GM23338 (cell line): ENCODE measurements at regions not wholly inside any gene's neighbourhood (a gene's known extent, or its start where the extent isn't known, plus 50 kb on each side); places are given as distances from the start of the nearest gene placed in this dataset.

Experiments used
- ATAC-seq: fragments of 200-7000 bp; cut with Tn5 transposase; 3 replicates; pipeline ENCODE4 v1.9.1; 2020
- DNase-seq: peaks from one replicate; pipeline ENCODE4 v3.0.0-alpha.2; 2015; ENCODE audit warnings: low spot score
- H2AFZ ChIP-seq: fragments of 200-600 bp; sonication (generic); 2 replicates; pipeline ENCODE4 v1.8.0; 2016; ENCODE audit warnings: antibody characterized with exemption, mild to moderate bottlenecking, moderate library complexity
- H3F3A ChIP-seq: fragments of 200-600 bp; sonication (generic); replicated peaks from 2 replicates; pipeline ENCODE4 v1.8.0; 2017; ENCODE audit warnings: antibody characterized with exemption, mixed run types, low read depth
- H3K27ac ChIP-seq: fragments of 200-600 bp; sonication (generic); 2 replicates; pipeline ENCODE4 v1.6.1; 2016; ENCODE audit warnings: low read depth
- H3K27me3 ChIP-seq: fragments of 200-600 bp; sonication (generic); 2 replicates; pipeline ENCODE4 v1.8.0; 2016; ENCODE audit warnings: mild to moderate bottlenecking, mixed run types, moderate library complexity; ENCODE audit not compliant: insufficient read depth
- H3K36me3 ChIP-seq: fragments of 200-600 bp; sonication (generic); 2 replicates; pipeline ENCODE4 v1.8.0; 2016; ENCODE audit warnings: mild to moderate bottlenecking; ENCODE audit not compliant: insufficient read depth
- H3K4me1 ChIP-seq: fragments of 200-600 bp; sonication (generic); 2 replicates; pipeline ENCODE4 v1.8.0; 2016; ENCODE audit warnings: mild to moderate bottlenecking, moderate library complexity; ENCODE audit not compliant: insufficient read depth
- H3K4me2 ChIP-seq: fragments of 200-600 bp; sonication (generic); 2 replicates; pipeline ENCODE4 v1.7.1; 2017; ENCODE audit warnings: mixed run types
- H3K4me3 ChIP-seq: fragments of 200-600 bp; sonication (generic); 2 replicates; pipeline ENCODE4 v1.6.1; 2016; ENCODE audit warnings: mixed run types
- H3K79me2 ChIP-seq: fragments of 200-600 bp; sonication (generic); replicated peaks from 2 replicates; pipeline ENCODE4 v1.8.0; 2017; ENCODE audit warnings: mild to moderate bottlenecking; ENCODE audit not compliant: insufficient read depth
- H3K9me2 ChIP-seq: fragments of 200-600 bp; sonication (generic); 2 replicates; pipeline ENCODE4 v1.8.0; 2017; ENCODE audit not compliant: insufficient read depth
- H4K20me1 ChIP-seq: fragments of 200-600 bp; sonication (generic); replicated peaks from 2 replicates; pipeline ENCODE4 v1.8.0; 2017; ENCODE audit warnings: mild to moderate bottlenecking; ENCODE audit not compliant: insufficient read depth
- H3K27ac Mint-ChIP-seq: 2 replicates; pipeline ENCODE4 v1.8.0; 2020; ENCODE audit warnings: inconsistent platforms, mild to moderate bottlenecking, moderate library complexity, mixed read lengths
- H3K27me3 Mint-ChIP-seq: 3 replicates; pipeline ENCODE4 v1.8.0; 2022; ENCODE audit warnings: low read depth, mild to moderate bottlenecking, moderate library complexity, mixed read lengths, inconsistent platforms; ENCODE audit not compliant: insufficient read depth, poor library complexity
- H3K36me3 Mint-ChIP-seq: 3 replicates; pipeline ENCODE4 v1.8.0; 2021; ENCODE audit warnings: low read depth, mild to moderate bottlenecking, inconsistent platforms, moderate library complexity, mixed read lengths
- H3K4me1 Mint-ChIP-seq: 3 replicates; pipeline ENCODE4 v1.8.0; 2020; ENCODE audit warnings: mild to moderate bottlenecking, inconsistent platforms, mixed read lengths
- H3K4me3 Mint-ChIP-seq: 3 replicates; pipeline ENCODE4 v1.8.0; 2021; ENCODE audit warnings: moderate library complexity, mild to moderate bottlenecking, inconsistent platforms, mixed read lengths
- H3K9me3 Mint-ChIP-seq: 3 replicates; pipeline ENCODE4 v1.8.0; 2020; ENCODE audit warnings: moderate library complexity, mild to moderate bottlenecking, inconsistent platforms, mixed read lengths
- CREB1 ChIP-seq: fragments of 250-450 bp; sonication (Bioruptor Pico); IDR thresholded peaks from 2 replicates; pipeline ENCODE4 v1.5.0; 2020; ENCODE audit warnings: low read depth, mild to moderate bottlenecking, moderate library complexity
- EZH2 ChIP-seq: fragments of 200-600 bp; sonication (generic); IDR thresholded peaks from one replicate; pipeline ENCODE4 v1.8.0; 2017; ENCODE audit warnings: antibody characterized with exemption, mild to moderate bottlenecking, low read depth; ENCODE audit not compliant: unreplicated experiment
- EZH2phosphoT487 ChIP-seq: fragments of 200-600 bp; sonication (generic); IDR thresholded peaks from one replicate; pipeline ENCODE4 v1.8.1; 2018; ENCODE audit warnings: antibody characterized with exemption; ENCODE audit not compliant: unreplicated experiment
- JUNB ChIP-seq: IDR thresholded peaks from one replicate; pipeline ENCODE4 v1.6.1; 2016; ENCODE audit warnings: antibody characterized with exemption; ENCODE audit not compliant: unreplicated experiment
- NANOG ChIP-seq: IDR thresholded peaks from 2 replicates; pipeline ENCODE4 v1.6.1; 2016; ENCODE audit warnings: antibody characterized with exemption, borderline replicate concordance
- POLR2AphosphoS5 ChIP-seq: IDR thresholded peaks from 2 replicates; pipeline ENCODE4 v1.6.1; 2016; ENCODE audit warnings: antibody characterized with exemption, low read depth
- REST ChIP-seq: IDR thresholded peaks from one replicate; pipeline ENCODE4 v1.6.1; 2018; ENCODE audit warnings: antibody characterized with exemption; ENCODE audit not compliant: unreplicated experiment
- STAT1 ChIP-seq: IDR thresholded peaks from one replicate; pipeline ENCODE4 v1.6.1; 2016; ENCODE audit warnings: antibody characterized with exemption; ENCODE audit not compliant: unreplicated experiment
- ZNF114 ChIP-seq: fragments of 250-450 bp; sonication (Bioruptor Pico); IDR thresholded peaks from 2 replicates; pipeline ENCODE4 v1.5.0; 2020; ENCODE audit warnings: mild to moderate bottlenecking, moderate library complexity
- ZNF331 ChIP-seq: fragments of 250-450 bp; sonication (Bioruptor Pico); IDR thresholded peaks from 2 replicates; pipeline ENCODE4 v1.5.0; 2020; ENCODE audit warnings: low read depth, mild to moderate bottlenecking, moderate library complexity
- ZNF462 ChIP-seq: fragments of 250-450 bp; sonication (Bioruptor Pico); IDR thresholded peaks from 2 replicates; pipeline ENCODE4 v1.5.0; 2020; ENCODE audit warnings: mild to moderate bottlenecking, moderate library complexity
- TF ChIP-seq, protein P1 (sequence below), 2 experiments: fragments of 200-600 bp in 1 of 2; sonication (generic) in 1 of 2; conservative IDR thresholded peaks; 2 replicates each; pipeline versions ENCODE4 v1.5.1 to v1.6.1; 2016 to 2017; ENCODE audit warnings: antibody characterized with exemption in 2 of 2, low read depth in 2 of 2, mild to moderate bottlenecking in 2 of 2, moderate library complexity in 1 of 2
- TF ChIP-seq, protein P2 (sequence below): IDR thresholded peaks from 2 replicates; pipeline ENCODE4 v1.6.1; 2016; ENCODE audit warnings: antibody characterized with exemption

DNA sequence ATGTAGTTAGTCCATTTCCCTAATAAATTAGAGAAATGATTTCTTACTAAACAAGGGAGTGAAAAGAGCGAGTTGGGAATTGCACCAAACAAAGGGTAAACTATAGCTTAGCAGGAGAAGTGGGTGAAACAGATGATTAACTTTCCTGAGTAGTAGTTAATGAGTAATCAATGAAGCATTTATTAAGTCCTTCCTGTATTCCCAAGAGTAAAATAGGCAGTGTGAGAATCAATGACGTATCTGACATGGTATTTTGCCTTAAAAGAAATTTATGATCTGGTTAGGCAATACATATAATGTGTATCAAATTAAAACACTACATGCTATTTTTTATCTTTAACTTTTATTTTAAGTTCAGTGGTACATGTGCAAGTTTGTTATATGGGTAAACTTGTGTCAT is 142.8 kb downstream of the KLF5 start:
- no peaks in the 10 kb centered on the region for H3F3A ChIP-seq
- no peaks in the 10 kb centered on the region for H3K4me1 Mint-ChIP-seq
- no peaks in the 10 kb centered on the region for H3K79me2 ChIP-seq
- H3K4me3 ChIP-seq: no peak overlapping the region
- H3K27ac Mint-ChIP-seq: no peak overlapping the region
- no peak for DNase-seq
- TF ChIP-seq EZH2phosphoT487 (no peak), CREB1 (CRISPR knock-in tag) (no peak), NANOG (no peak), REST (no peak), POLR2AphosphoS5 (no peak), STAT1 (no peak), EZH2 (no peak), ZNF114 (CRISPR knock-in tag) (no peak), ZNF331 (CRISPR knock-in tag) (no peak), ZNF462 (CRISPR knock-in tag) (no peak), JUNB (no peak)
- TF ChIP-seq, protein P1, sequence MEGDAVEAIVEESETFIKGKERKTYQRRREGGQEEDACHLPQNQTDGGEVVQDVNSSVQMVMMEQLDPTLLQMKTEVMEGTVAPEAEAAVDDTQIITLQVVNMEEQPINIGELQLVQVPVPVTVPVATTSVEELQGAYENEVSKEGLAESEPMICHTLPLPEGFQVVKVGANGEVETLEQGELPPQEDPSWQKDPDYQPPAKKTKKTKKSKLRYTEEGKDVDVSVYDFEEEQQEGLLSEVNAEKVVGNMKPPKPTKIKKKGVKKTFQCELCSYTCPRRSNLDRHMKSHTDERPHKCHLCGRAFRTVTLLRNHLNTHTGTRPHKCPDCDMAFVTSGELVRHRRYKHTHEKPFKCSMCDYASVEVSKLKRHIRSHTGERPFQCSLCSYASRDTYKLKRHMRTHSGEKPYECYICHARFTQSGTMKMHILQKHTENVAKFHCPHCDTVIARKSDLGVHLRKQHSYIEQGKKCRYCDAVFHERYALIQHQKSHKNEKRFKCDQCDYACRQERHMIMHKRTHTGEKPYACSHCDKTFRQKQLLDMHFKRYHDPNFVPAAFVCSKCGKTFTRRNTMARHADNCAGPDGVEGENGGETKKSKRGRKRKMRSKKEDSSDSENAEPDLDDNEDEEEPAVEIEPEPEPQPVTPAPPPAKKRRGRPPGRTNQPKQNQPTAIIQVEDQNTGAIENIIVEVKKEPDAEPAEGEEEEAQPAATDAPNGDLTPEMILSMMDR (conservative IDR thresholded peaks at IDR 0.05; ENCODE audit: low read depth in 2 of 2): no peak
- TF ChIP-seq, protein P2, sequence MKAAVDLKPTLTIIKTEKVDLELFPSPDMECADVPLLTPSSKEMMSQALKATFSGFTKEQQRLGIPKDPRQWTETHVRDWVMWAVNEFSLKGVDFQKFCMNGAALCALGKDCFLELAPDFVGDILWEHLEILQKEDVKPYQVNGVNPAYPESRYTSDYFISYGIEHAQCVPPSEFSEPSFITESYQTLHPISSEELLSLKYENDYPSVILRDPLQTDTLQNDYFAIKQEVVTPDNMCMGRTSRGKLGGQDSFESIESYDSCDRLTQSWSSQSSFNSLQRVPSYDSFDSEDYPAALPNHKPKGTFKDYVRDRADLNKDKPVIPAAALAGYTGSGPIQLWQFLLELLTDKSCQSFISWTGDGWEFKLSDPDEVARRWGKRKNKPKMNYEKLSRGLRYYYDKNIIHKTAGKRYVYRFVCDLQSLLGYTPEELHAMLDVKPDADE: no peak
- no peaks in the 10 kb centered on the region for H3K36me3 Mint-ChIP-seq
- no peaks in the 10 kb centered on the region for H4K20me1 ChIP-seq
- H3K36me3 ChIP-seq: no peaks in the 10 kb centered on the region
- H3K27ac ChIP-seq: no peak overlapping the region
- H3K9me2 ChIP-seq: no peaks in the 10 kb centered on the region
- H3K27me3 ChIP-seq: no peaks in the 10 kb centered on the region
- no peak overlapping the region for H3K4me3 Mint-ChIP-seq
- no peak for ATAC-seq
- no peaks in the 10 kb centered on the region for H3K9me3 Mint-ChIP-seq
- no peak overlapping the region for H3K4me2 ChIP-seq
- H3K27me3 Mint-ChIP-seq: peaks cover 2% of the 10 kb centered on the region
- H2AFZ ChIP-seq: no peak overlapping the region
- H3K4me1 ChIP-seq: no peaks in the 10 kb centered on the region
